Common myeloid progenitor, CD34-positive (primary cell): ENCODE measurements at regions not wholly inside any gene's neighbourhood (a gene's known extent, or its start where the extent isn't known, plus 50 kb on each side); places are given as distances from the start of the nearest gene placed in this dataset.

Experiments
- CTCF ChIA-PET: fragments of 350-600 bp; sonication (Branson Sonifier 250); formaldehyde crosslinking; loops from one replicate; lab custom pipeline; 2021; ENCODE audit warnings: antibody characterized with exemption; lab: Charles Lee
- POLR2A ChIA-PET: fragments of 350-600 bp; sonication (Branson Sonifier 250); formaldehyde crosslinking; loops from one replicate; lab custom pipeline; 2021; ENCODE audit warnings: antibody characterized with exemption; lab: Charles Lee
- DNase-seq, 3 donors: peaks; one replicate each; pipeline versions ENCODE4 v3.0.0 to v3.0.0-alpha.2; 2013
- H3K27ac ChIP-seq, 2 experiments: 1 replicate in 1 of 2; 2 replicates in 1 of 2; pipeline ENCODE4 v1.7.0; 2013; ENCODE audit warnings: inconsistent platforms in 2 of 2, low read length in 2 of 2, mild to moderate bottlenecking in 2 of 2, low read depth in 1 of 2, moderate library complexity in 1 of 2; ENCODE audit not compliant: severe bottlenecking in 2 of 2, insufficient read depth in 1 of 2, poor library complexity in 1 of 2
- H3K27me3 ChIP-seq, 5 experiments: replicated peaks in 2 of 5; 1 replicate in 3 of 5; 2 replicates in 2 of 5; pipeline versions ENCODE4 v1.6.1 to v1.7.0; 2013; ENCODE audit warnings: low read length in 4 of 5, mild to moderate bottlenecking in 2 of 5, moderate library complexity in 2 of 5, inconsistent platforms in 1 of 5; ENCODE audit not compliant: insufficient read depth in 5 of 5, control insufficient read depth in 4 of 5
- H3K36me3 ChIP-seq, 4 experiments: 1 replicate in 2 of 4; 2 replicates in 2 of 4; pipeline versions ENCODE4 v1.6.1 to v1.7.0; 2013; ENCODE audit warnings: low read length in 3 of 4, control low read depth in 1 of 4, mild to moderate bottlenecking in 1 of 4; ENCODE audit not compliant: control insufficient read depth in 4 of 4, insufficient read depth in 4 of 4
- H3K4me1 ChIP-seq, 4 experiments: 1 replicate in 3 of 4; 2 replicates in 1 of 4; pipeline versions ENCODE4 v1.6.1 to v1.7.1; 2013; ENCODE audit warnings: low read length in 3 of 4, mild to moderate bottlenecking in 3 of 4, control low read depth in 1 of 4, inconsistent platforms in 1 of 4, moderate library complexity in 1 of 4; ENCODE audit not compliant: control insufficient read depth in 4 of 4, insufficient read depth in 4 of 4; ENCODE audit errors: control extremely low read depth in 1 of 4
- H3K4me3 ChIP-seq, 7 experiments: 1 replicate in 4 of 7; 2 replicates in 3 of 7; pipeline versions ENCODE4 v1.5.1 to v1.7.0; 2013; ENCODE audit warnings: mild to moderate bottlenecking in 7 of 7, low read length in 6 of 7, moderate library complexity in 6 of 7, inconsistent platforms in 2 of 7, low read depth in 2 of 7, control low read depth in 1 of 7; ENCODE audit not compliant: insufficient read depth in 4 of 7, control insufficient read depth in 1 of 7; ENCODE audit errors: extremely low read depth in 1 of 7
- H3K9me3 ChIP-seq, 5 experiments: 1 replicate in 4 of 5; 2 replicates in 1 of 5; pipeline versions ENCODE4 v1.6.1 to v1.7.1; 2013; ENCODE audit warnings: low read length in 4 of 5, mild to moderate bottlenecking in 2 of 5, inconsistent platforms in 1 of 5, low read depth in 1 of 5, moderate library complexity in 1 of 5; ENCODE audit not compliant: control insufficient read depth in 4 of 5, insufficient read depth in 2 of 5; ENCODE audit errors: control extremely low read depth in 1 of 5
- WGBS: methylation state at CpG from one replicate; pipeline ENCODE4 v1.1.5; 2013; ENCODE audit not compliant: insufficient coverage; 5-methylcytosine and 5-hydroxymethylcytosine counted together

GRCh38 chr10:128499486-128499885 is 373.3 kb upstream of the MKI67 start:
- no peaks in the 10 kb centered on the region for H3K4me1 ChIP-seq
- no peak overlapping the region for H3K27ac ChIP-seq
- peaks cover 0 to 8% (median 0%) of the 10 kb centered on the region in 5 experiments for H3K27me3 ChIP-seq
- ChIA-PET CTCF (no interaction called here), POLR2A (no interaction called here)
- no peak overlapping the region for H3K4me3 ChIP-seq
- no peak for DNase-seq
- 95% methylated on average over 12 of the region's 13 CpGs for WGBS
- no peaks in the 10 kb centered on the region for H3K36me3 ChIP-seq
- peaks cover 0 to 1% (median 0%) of the 10 kb centered on the region in 5 experiments for H3K9me3 ChIP-seq

GRCh38 chr10:128499956-128500355 is 373.7 kb upstream of the MKI67 start:
- no peak overlapping the region for H3K27ac ChIP-seq
- H3K4me3 ChIP-seq, result no peak overlapping the region
- no peaks in the 10 kb centered on the region for H3K36me3 ChIP-seq
- peak in 2 of 3 donors; percentile 8 to 14 for DNase-seq
- CTCF ChIA-PET, result no interaction called here
- POLR2A ChIA-PET, result no interaction called here
- H3K4me1 ChIP-seq, result no peaks in the 10 kb centered on the region
- H3K27me3 ChIP-seq, result peaks cover 0 to 8% (median 0%) of the 10 kb centered on the region in 5 experiments
- WGBS, result 59% methylated on average over 12 of the region's 12 CpGs
- peaks cover 0 to 1% (median 0%) of the 10 kb centered on the region in 5 experiments for H3K9me3 ChIP-seq

GRCh38 chr10:128500642-128501041 is 374.4 kb upstream of the MKI67 start:
- WGBS, result 95% methylated on average over 17 of the region's 18 CpGs

GRCh38 chr10:128505346-128505745 is 379.1 kb upstream of the MKI67 start:
- ChIA-PET CTCF (no interaction called here), POLR2A (no interaction called here)
- DNase-seq, result no peak
- Histone ChIP-seq H3K4me1 (no peaks in the 10 kb centered on the region), H3K36me3 (no peaks in the 10 kb centered on the region), H3K27ac (no peak overlapping the region), H3K27me3 (peaks cover 0 to 17% (median 1%) of the 10 kb centered on the region in 5 experiments), H3K9me3 (peaks cover 0 to 3% (median 0%) of the 10 kb centered on the region in 5 experiments), H3K4me3 (no peak overlapping the region)
- 100% methylated on average over 1 of the region's 6 CpGs for WGBS

More at GRCh38 chr10:128500642-128501041, 374.4 kb upstream of the MKI67 start:
- CTCF ChIA-PET, result no interaction called here
- no peaks in the 10 kb centered on the region for H3K36me3 ChIP-seq
- H3K9me3 ChIP-seq, result peaks cover 0 to 1% (median 0%) of the 10 kb centered on the region in 5 experiments
- POLR2A ChIA-PET, result no interaction called here
- peaks cover 0 to 8% (median 0%) of the 10 kb centered on the region in 5 experiments for H3K27me3 ChIP-seq
- H3K27ac ChIP-seq, result no peak overlapping the region
- H3K4me1 ChIP-seq, result no peaks in the 10 kb centered on the region
- no peak overlapping the region for H3K4me3 ChIP-seq
- no peak for DNase-seq

GRCh38 chr10:128506423-128506822 is 380.2 kb upstream of the MKI67 start:
- POLR2A ChIA-PET, result no interaction called here
- no peak overlapping the region for H3K4me3 ChIP-seq
- no peak overlapping the region for H3K27ac ChIP-seq
- CTCF ChIA-PET, result no interaction called here
- 92% methylated on average over 2 of the region's 2 CpGs for WGBS
- H3K4me1 ChIP-seq, result no peaks in the 10 kb centered on the region
- no peak for DNase-seq
- H3K27me3 ChIP-seq, result peaks cover 0 to 17% (median 1%) of the 10 kb centered on the region in 5 experiments
- H3K36me3 ChIP-seq, result no peaks in the 10 kb centered on the region
- H3K9me3 ChIP-seq, result peaks cover 0 to 3% (median 0%) of the 10 kb centered on the region in 5 experiments

- Histone ChIP-seq H3K4me1 (no peaks in the 10 kb centered on the region), H3K4me3 (no peak overlapping the region), H3K9me3 (peaks cover 0 to 3% (median 0%) of the 10 kb centered on the region in 5 experiments), H3K27me3 (peaks cover 0 to 17% (median 1%) of the 10 kb centered on the region in 5 experiments), H3K36me3 (no peaks in the 10 kb centered on the region), H3K27ac (no peak overlapping the region)
- POLR2A ChIA-PET, result no interaction called here
- 73% methylated on average over 2 of the region's 2 CpGs for whole genome bisulfite sequencing
- CTCF ChIA-PET, result no interaction called here
- DNase-seq, result no peak
Measured at GRCh38 chr10:128507066-128507465, 380.8 kb upstream of the MKI67 start.

GRCh38 chr10:128511284-128511683 is 385.1 kb upstream of the MKI67 start:
- 68% methylated on average over 10 of the region's 11 CpGs for WGBS
- Histone ChIP-seq H3K36me3 (no peaks in the 10 kb centered on the region), H3K4me3 (no peak overlapping the region), H3K27ac (no peak overlapping the region), H3K27me3 (peaks cover 0 to 10% (median 0%) of the 10 kb centered on the region in 5 experiments), H3K9me3 (peaks cover 0 to 3% (median 0%) of the 10 kb centered on the region in 5 experiments), H3K4me1 (no peaks in the 10 kb centered on the region)
- ChIA-PET POLR2A (no interaction called here), CTCF (no interaction called here)
- DNase-seq, result peak in 1 of 3 donors; percentile 2
